ENCODE measurements at regions not wholly inside any gene's neighbourhood (a gene's known extent, or its start where the extent isn't known, plus 50 kb on each side); places are given as distances from the start of the nearest gene placed in this dataset.

GRCh38 chr5:25515525-25515924 is 870.7 kb upstream of the CDH10 start:
- TF ChIP-seq EZH2 (IDR thresholded peaks at IDR 0.05): no peak
- TF ChIP-seq POLR2AphosphoS5 (IDR thresholded peaks at IDR 0.05; ENCODE audit: borderline replicate concordance, low read depth, low read length): no peak

Data from SK-N-MC (cell line).